ENCODE measurements at regions not wholly inside any gene's neighbourhood (a gene's known extent, or its start where the extent isn't known, plus 50 kb on each side); places are given as distances from the start of the nearest gene placed in this dataset.

DNA sequence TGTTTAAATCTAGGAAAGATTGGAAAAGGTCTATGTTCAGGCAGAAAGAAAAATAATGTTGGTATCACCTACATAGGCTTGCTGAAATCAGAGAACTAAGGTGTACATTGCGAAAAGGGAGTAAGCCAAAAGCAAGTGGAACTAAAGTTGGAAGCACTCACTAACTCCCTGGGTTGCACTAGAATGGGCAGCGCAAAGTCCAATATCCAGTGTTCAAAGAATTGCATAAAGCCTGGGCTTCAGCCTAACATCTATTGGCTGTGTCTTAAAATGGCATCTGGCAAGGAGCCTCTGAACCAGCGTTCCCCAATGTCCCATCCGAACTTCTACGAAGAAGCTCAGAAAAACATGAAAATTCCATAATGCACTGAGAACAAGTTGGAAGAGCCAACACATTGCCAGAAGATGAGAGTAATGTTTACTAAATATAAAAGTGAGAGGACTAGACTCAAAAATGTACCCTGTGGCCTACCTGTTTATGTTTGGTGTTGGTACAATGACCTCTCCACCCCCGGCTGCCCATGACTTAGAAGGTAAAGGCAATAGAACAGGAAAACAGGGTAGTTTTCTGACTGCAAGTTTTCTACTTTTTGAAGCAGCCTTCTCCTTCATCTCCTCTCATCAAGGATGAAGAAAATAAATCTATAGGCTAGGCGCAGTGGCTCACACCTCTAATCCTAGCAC lies 275.9 kb upstream of the GHITM start:
- Histone ChIP-seq H3K4me1 (ENCODE audit: control insufficient read depth, insufficient read depth, low read length) (no peaks in the 10 kb centered on the region), H3K27ac (ENCODE audit: low read depth, low read length) (no peak overlapping the region), H3K27me3 (ENCODE audit: control insufficient read depth, insufficient read depth, low read length) (no peaks in the 10 kb centered on the region), H3K4me3 (ENCODE audit: low read depth, low read length) (no peak overlapping the region), H3K9ac (ENCODE audit: low read length) (no peak overlapping the region), H3K9me3 (ENCODE audit: control insufficient read depth, insufficient read depth, low read depth, low read length) (no peaks in the 10 kb centered on the region), H3K36me3 (ENCODE audit: control insufficient read depth, insufficient read depth, low read length) (no peaks in the 10 kb centered on the region)

DNA sequence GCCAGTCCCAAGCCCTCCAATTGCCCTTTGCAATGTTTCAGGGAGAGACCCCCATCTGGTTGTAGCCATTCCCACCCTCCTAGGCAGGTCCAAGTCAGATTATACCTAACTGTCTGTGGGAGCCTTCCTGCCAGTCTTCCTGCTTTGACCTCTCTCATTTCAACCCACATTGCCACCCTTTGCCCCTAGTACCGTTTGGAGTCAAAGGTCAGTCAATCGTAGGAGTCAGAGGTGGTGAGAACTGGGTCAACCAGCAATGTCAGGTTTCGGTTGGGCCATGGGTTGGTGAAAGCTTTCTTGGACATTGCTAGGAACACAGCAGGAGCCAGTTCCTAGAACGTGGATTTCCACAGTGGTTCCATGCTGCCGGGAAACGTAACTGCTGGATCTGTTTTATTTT lies 269.4 kb upstream of the GHITM start:
- H3K9ac ChIP-seq (ENCODE audit: low read length), result no peak overlapping the region
- no peak overlapping the region for H3K27ac ChIP-seq (ENCODE audit: low read depth, low read length)
- no peaks in the 10 kb centered on the region; the same call in 1 of the 2 replicates for H3K27me3 ChIP-seq (ENCODE audit: control insufficient read depth, insufficient read depth, low read length)
- no peaks in the 10 kb centered on the region; the same call in 1 of the 2 replicates for H3K4me1 ChIP-seq (ENCODE audit: control insufficient read depth, insufficient read depth, low read length)
- no peak overlapping the region for H3K4me3 ChIP-seq (ENCODE audit: low read depth, low read length)
- no peaks in the 10 kb centered on the region for H3K9me3 ChIP-seq (ENCODE audit: control insufficient read depth, insufficient read depth, low read depth, low read length)
- no peaks in the 10 kb centered on the region for H3K36me3 ChIP-seq (ENCODE audit: control insufficient read depth, insufficient read depth, low read length)

DNA sequence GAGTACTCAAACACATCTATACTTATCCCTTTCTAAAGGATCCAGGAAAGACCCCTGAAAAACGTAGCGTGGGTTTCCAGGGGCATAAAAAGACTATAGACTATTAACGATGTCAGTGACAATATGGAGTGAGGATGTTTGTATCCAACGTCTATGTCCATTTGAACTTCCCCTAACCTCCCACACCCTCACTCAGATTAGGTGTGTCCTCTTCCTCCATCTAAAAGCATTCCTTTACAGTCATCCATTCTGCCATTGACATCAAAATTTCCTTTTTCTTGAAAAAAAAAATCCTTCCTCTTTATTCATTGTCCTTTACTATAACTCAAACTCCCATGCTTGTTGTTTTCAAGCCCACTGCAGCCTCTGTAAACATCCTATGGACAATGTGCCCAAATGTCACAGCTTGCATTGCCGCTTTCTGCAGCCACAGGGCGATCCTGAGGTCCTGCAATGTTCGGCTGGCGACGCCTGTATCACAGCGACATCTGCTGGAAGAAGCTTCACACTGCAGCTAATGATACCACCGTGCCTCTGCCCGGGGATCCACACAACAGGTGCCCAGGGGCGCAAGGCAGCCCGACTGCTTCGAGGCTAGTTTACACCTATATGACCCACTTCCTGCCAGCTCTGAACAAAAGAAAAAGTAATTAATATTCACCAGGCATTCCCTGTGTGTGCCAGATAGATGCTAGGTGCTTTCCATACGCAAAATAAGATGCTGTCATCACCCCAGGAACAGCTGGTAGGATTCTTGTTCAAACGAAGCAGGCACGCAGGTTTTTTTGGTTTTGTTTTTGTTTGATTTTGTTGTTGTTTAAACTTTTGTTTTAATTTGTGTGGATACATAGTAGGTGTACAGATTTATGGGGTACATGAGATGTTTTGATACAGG lies 267.9 kb upstream of the GHITM start:
- H3K27ac ChIP-seq (ENCODE audit: low read depth, low read length), result no peak overlapping the region

DNA sequence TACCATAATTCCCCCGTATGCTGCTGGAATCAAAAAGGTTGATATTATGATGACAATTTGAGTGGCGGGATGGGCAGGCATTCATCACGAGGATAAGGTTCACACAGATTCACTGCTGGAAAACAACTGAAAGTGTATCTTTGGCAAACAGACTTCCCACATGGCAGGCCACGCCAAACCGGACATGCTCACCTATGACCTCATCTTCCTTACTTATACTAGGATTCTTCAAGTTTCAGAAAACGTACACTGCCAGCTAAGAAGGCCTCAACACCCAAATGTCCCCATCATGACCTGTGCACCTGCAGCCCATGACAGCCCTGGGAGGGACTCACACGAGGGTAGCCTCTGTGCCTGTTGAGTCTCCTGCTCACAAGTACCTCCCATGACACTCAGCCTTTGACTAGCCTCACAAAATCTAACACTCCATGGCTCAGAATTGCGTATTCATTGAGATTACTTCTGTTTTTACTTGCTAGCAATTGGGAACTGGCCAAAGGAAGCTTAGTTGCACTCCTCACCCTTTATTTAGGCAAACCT lies 259.0 kb upstream of the GHITM start:
- Histone ChIP-seq H3K27ac (ENCODE audit: low read depth, low read length) (no peak overlapping the region), H3K9ac (ENCODE audit: low read length) (no peak overlapping the region), H3K9me3 (ENCODE audit: control insufficient read depth, insufficient read depth, low read depth, low read length) (no peaks in the 10 kb centered on the region), H3K4me1 (ENCODE audit: control insufficient read depth, insufficient read depth, low read length) (no peaks in the 10 kb centered on the region), H3K36me3 (ENCODE audit: control insufficient read depth, insufficient read depth, low read length) (no peaks in the 10 kb centered on the region), H3K27me3 (ENCODE audit: control insufficient read depth, insufficient read depth, low read length) (no peaks in the 10 kb centered on the region), H3K4me3 (ENCODE audit: low read depth, low read length) (no peak overlapping the region)

More for the DNA sequence above, 267.9 kb upstream of the GHITM start:
- no peak overlapping the region for H3K9ac ChIP-seq (ENCODE audit: low read length)
- H3K36me3 ChIP-seq (ENCODE audit: control insufficient read depth, insufficient read depth, low read length), result no peaks in the 10 kb centered on the region
- H3K4me1 ChIP-seq (ENCODE audit: control insufficient read depth, insufficient read depth, low read length), result no peaks in the 10 kb centered on the region; the same call in 1 of the 2 replicates
- no peaks in the 10 kb centered on the region for H3K9me3 ChIP-seq (ENCODE audit: control insufficient read depth, insufficient read depth, low read depth, low read length)
- no peaks in the 10 kb centered on the region; the same call in 1 of the 2 replicates for H3K27me3 ChIP-seq (ENCODE audit: control insufficient read depth, insufficient read depth, low read length)
- no peak overlapping the region for H3K4me3 ChIP-seq (ENCODE audit: low read depth, low read length)

DNA sequence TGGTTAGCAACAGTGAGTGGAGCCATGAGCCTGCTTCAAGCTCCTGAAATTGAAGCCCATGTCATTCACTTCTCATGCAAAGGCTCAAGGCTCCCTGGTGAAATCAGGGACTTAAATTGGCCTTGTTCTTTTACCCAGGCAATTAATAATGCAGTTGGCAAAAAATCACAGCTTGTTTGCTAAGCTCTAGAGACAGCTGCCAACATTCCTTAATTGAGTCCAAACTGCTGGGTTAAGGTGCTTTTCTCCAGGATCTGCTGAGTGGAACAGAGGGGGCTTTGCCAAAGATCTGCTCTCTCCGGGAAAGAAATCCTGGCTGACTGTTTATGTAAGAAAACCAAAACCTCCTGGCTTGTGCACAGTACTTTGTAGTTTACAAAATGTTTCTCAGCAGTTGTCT lies 257.6 kb upstream of the GHITM start:
- peaks cover 5% of the 10 kb centered on the region; the same call in 1 of the 2 replicates for H3K4me1 ChIP-seq (ENCODE audit: control insufficient read depth, insufficient read depth, low read length)
- no peak overlapping the region for H3K4me3 ChIP-seq (ENCODE audit: low read depth, low read length)
- H3K9ac ChIP-seq (ENCODE audit: low read length), result no peak overlapping the region
- H3K9me3 ChIP-seq (ENCODE audit: control insufficient read depth, insufficient read depth, low read depth, low read length), result no peaks in the 10 kb centered on the region
- H3K36me3 ChIP-seq (ENCODE audit: control insufficient read depth, insufficient read depth, low read length), result no peaks in the 10 kb centered on the region
- H3K27ac ChIP-seq (ENCODE audit: low read depth, low read length), result no peak overlapping the region
- no peaks in the 10 kb centered on the region for H3K27me3 ChIP-seq (ENCODE audit: control insufficient read depth, insufficient read depth, low read length)

DNA sequence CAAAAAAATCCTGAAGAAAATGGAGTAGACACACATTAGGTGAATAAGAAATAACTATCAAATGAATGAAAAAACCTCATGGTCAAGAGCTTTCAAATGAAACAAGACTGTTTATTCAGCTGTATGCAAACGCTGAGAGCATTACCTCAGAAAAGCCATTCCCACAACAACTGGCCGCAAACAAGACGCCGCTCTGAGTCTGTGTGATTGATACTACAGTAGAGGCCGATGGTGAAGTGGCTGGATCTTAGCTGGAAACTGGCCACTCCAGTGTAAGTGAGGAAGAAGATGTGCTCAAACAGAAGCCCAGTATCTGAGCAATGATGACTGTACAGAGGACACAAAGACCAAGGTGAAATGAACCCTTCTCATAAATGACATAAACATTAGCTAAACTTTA lies 252.4 kb upstream of the GHITM start:
- Histone ChIP-seq H3K4me3 (ENCODE audit: low read depth, low read length) (no peak overlapping the region), H3K27me3 (ENCODE audit: control insufficient read depth, insufficient read depth, low read length) (no peaks in the 10 kb centered on the region), H3K27ac (ENCODE audit: low read depth, low read length) (no peak overlapping the region), H3K36me3 (ENCODE audit: control insufficient read depth, insufficient read depth, low read length) (no peaks in the 10 kb centered on the region), H3K9me3 (ENCODE audit: control insufficient read depth, insufficient read depth, low read depth, low read length) (no peaks in the 10 kb centered on the region), H3K9ac (ENCODE audit: low read length) (no peak overlapping the region), H3K4me1 (ENCODE audit: control insufficient read depth, insufficient read depth, low read length) (peaks cover 10% of the 10 kb centered on the region)

DNA sequence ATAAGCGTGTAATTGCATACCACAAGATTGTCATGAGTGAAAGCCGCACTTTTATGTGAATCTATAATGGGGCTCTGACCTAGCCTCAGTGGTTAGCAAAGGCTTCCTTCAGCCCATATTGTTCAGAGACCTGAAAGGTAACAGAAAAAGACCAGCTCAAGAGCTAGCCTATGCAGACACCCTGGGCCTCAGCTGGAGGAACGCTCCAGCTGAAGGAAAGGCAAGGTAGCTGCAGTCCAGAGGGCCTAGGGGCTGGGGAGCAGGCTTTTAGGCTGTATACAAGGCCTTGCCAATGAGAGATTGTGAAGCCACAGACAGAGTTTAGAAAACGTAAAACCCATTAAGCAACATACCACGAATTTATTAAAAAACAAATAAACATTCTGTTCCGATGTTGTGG lies 246.6 kb upstream of the GHITM start:
- Histone ChIP-seq H3K9ac (ENCODE audit: low read length) (no peak overlapping the region), H3K27me3 (ENCODE audit: control insufficient read depth, insufficient read depth, low read length) (no peaks in the 10 kb centered on the region), H3K27ac (ENCODE audit: low read depth, low read length) (no peak overlapping the region), H3K9me3 (ENCODE audit: control insufficient read depth, insufficient read depth, low read depth, low read length) (no peaks in the 10 kb centered on the region), H3K4me3 (ENCODE audit: low read depth, low read length) (no peak overlapping the region), H3K36me3 (ENCODE audit: control insufficient read depth, insufficient read depth, low read length) (no peaks in the 10 kb centered on the region), H3K4me1 (ENCODE audit: control insufficient read depth, insufficient read depth, low read length) (no peaks in the 10 kb centered on the region)

DNA sequence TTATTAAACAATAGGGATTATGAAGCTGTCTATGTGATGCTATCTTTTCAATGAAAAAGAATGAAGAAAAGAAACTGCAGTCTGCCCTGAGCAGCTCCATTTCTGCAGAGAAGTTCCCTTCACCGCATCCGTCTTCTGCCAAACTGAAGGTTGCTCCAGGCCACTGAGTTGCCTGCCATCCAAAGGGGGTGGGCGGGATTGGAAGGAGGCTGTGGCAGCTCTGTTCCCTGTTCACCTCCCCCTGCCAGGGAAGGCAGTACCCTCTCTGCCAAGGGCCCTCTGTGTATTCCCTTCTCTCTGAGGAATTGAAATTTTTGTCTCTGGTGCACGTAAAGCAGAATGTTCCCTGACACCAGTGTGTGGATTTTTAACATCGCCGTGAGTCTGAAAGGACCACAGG lies 243.1 kb upstream of the GHITM start:
- H3K27ac ChIP-seq (ENCODE audit: low read depth, low read length), result no peak overlapping the region
- H3K9ac ChIP-seq (ENCODE audit: low read length), result no peak overlapping the region
- no peaks in the 10 kb centered on the region for H3K27me3 ChIP-seq (ENCODE audit: control insufficient read depth, insufficient read depth, low read length)
- no peak overlapping the region for H3K4me3 ChIP-seq (ENCODE audit: low read depth, low read length)
- no peaks in the 10 kb centered on the region for H3K4me1 ChIP-seq (ENCODE audit: control insufficient read depth, insufficient read depth, low read length)
- H3K9me3 ChIP-seq (ENCODE audit: control insufficient read depth, insufficient read depth, low read depth, low read length), result no peaks in the 10 kb centered on the region
- H3K36me3 ChIP-seq (ENCODE audit: control insufficient read depth, insufficient read depth, low read length), result no peaks in the 10 kb centered on the region

DNA sequence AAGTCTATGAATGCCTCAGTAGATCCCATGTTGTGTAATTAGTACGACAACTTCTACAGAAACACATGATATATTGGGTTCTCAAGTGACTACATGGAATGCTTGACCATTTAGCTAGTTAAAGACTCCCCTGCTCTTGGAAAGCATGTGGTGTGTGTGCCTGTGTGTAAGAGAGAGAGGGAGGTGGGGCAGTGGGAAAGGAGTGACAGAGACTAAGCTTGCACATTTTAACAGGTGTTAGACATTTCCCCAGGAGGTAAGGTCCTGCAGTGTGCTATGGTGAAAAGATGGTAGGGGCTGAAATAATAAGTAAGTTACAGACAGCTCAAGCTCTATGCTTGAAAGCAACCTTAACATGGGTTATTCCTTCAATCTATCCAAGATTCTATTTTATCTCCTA lies 241.7 kb upstream of the GHITM start:
- H3K4me1 ChIP-seq (ENCODE audit: control insufficient read depth, insufficient read depth, low read length), result no peaks in the 10 kb centered on the region
- H3K27ac ChIP-seq (ENCODE audit: low read depth, low read length), result no peak overlapping the region
- no peak overlapping the region for H3K4me3 ChIP-seq (ENCODE audit: low read depth, low read length)
- no peaks in the 10 kb centered on the region for H3K9me3 ChIP-seq (ENCODE audit: control insufficient read depth, insufficient read depth, low read depth, low read length)
- H3K36me3 ChIP-seq (ENCODE audit: control insufficient read depth, insufficient read depth, low read length), result no peaks in the 10 kb centered on the region
- H3K9ac ChIP-seq (ENCODE audit: low read length), result no peak overlapping the region
- H3K27me3 ChIP-seq (ENCODE audit: control insufficient read depth, insufficient read depth, low read length), result no peaks in the 10 kb centered on the region

DNA sequence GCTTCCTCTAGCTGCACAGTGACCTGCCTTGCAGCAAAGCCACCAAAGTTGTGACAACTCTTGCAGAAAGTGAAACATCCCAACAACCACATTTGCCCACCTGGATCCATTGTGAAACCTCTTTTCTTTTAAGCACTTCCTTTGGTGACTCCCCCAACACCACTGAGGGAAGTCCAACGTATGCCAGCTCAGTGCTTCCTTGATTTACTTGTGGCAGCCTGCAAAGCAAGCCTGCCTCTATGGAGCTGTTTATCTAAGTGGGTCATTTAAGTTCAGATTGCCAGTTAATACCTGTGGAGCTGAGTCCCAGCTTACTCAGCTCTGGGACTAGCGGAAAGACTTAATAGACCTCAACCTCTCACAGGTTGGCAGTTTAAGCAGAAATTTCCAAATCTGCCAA lies 230.8 kb upstream of the GHITM start:
- Histone ChIP-seq H3K4me1 (ENCODE audit: control insufficient read depth, insufficient read depth, low read length) (peaks cover 6% of the 10 kb centered on the region; the same call in 1 of the 2 replicates), H3K9ac (ENCODE audit: low read length) (no peak overlapping the region), H3K27me3 (ENCODE audit: control insufficient read depth, insufficient read depth, low read length) (no peaks in the 10 kb centered on the region), H3K27ac (ENCODE audit: low read depth, low read length) (no peak overlapping the region), H3K36me3 (ENCODE audit: control insufficient read depth, insufficient read depth, low read length) (no peaks in the 10 kb centered on the region), H3K4me3 (ENCODE audit: low read depth, low read length) (no peak overlapping the region), H3K9me3 (ENCODE audit: control insufficient read depth, insufficient read depth, low read depth, low read length) (no peaks in the 10 kb centered on the region)

DNA sequence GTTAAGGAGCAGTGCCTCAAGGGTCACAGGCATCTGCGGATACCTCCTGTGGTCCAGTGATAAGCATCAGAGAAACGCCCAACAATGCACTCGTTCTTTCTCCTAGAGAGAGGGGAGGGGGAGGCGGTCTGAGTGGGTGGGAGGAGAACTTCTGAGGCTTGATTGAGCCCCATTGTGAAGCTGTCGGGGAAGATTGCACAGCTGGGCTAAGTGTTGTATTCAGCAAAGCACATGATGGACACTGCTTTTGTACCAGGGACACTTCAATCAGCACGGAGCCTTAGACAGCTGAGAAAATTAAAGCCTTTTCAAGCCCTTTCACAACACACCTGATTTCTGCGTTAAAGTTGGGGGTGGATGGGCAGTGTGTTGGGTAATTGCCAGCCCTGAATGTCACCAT lies 230.3 kb upstream of the GHITM start:
- no peak overlapping the region for H3K27ac ChIP-seq (ENCODE audit: low read depth, low read length)
- peaks cover 6% of the 10 kb centered on the region; the same call in 1 of the 2 replicates for H3K4me1 ChIP-seq (ENCODE audit: control insufficient read depth, insufficient read depth, low read length)
- no peaks in the 10 kb centered on the region for H3K9me3 ChIP-seq (ENCODE audit: control insufficient read depth, insufficient read depth, low read depth, low read length)
- H3K27me3 ChIP-seq (ENCODE audit: control insufficient read depth, insufficient read depth, low read length), result no peaks in the 10 kb centered on the region
- no peak overlapping the region for H3K4me3 ChIP-seq (ENCODE audit: low read depth, low read length)
- no peaks in the 10 kb centered on the region for H3K36me3 ChIP-seq (ENCODE audit: control insufficient read depth, insufficient read depth, low read length)
- no peak overlapping the region for H3K9ac ChIP-seq (ENCODE audit: low read length)

All from HUES6 (cell line).